Kidney (tissue), 13 donors: ENCODE measurements at regions not wholly inside any gene's neighbourhood (a gene's known extent, or its start where the extent isn't known, plus 50 kb on each side); places are given as distances from the start of the nearest gene placed in this dataset.

Experiments used
- DNase-seq, 5 donors: peaks; one replicate each; pipeline ENCODE4 v3.0.0-alpha.2; 2013 to 2020
- FAIRE-seq: peaks from 2 replicates; lab custom pipeline; 2012; peaks lifted over from hg19 to GRCh38; lab: Jason Lieb, UNC
- H3K27ac ChIP-seq, 2 donors: one replicate each; pipeline ENCODE4 v1.7.0; 2013; ENCODE audit warnings: low read depth in 2 of 2, low read length in 2 of 2, inconsistent platforms in 1 of 2
- H3K27me3 ChIP-seq: one replicate; pipeline ENCODE4 v1.7.1; 2013; ENCODE audit warnings: low read length, inconsistent platforms; ENCODE audit not compliant: control insufficient read depth, insufficient read depth
- H3K36me3 ChIP-seq, 3 donors: one replicate each; pipeline versions ENCODE4 v1.7.0 to v1.7.1; 2013; ENCODE audit warnings: low read length in 3 of 3, control low read depth in 1 of 3, inconsistent platforms in 1 of 3; ENCODE audit not compliant: insufficient read depth in 3 of 3, control insufficient read depth in 2 of 3
- H3K4me1 ChIP-seq, 3 donors: one replicate each; pipeline versions ENCODE4 v1.7.0 to v1.7.1; 2013; ENCODE audit warnings: low read length in 3 of 3, inconsistent platforms in 1 of 3, low read depth in 1 of 3; ENCODE audit not compliant: control insufficient read depth in 2 of 3, insufficient read depth in 2 of 3
- H3K4me3 ChIP-seq, 3 donors: one replicate each; pipeline versions ENCODE4 v1.7.0 to v1.8.1; 2013; ENCODE audit warnings: low read length in 3 of 3, control low read depth in 1 of 3, inconsistent platforms in 1 of 3
- H3K9ac ChIP-seq, 3 donors: one replicate each; pipeline versions ENCODE4 v1.7.0 to v1.7.1; 2013; ENCODE audit warnings: low read length in 3 of 3, control low read depth in 1 of 3, inconsistent platforms in 1 of 3
- H3K9me3 ChIP-seq, 3 donors: one replicate each; pipeline versions ENCODE4 v1.7.0 to v1.7.1; 2013; ENCODE audit warnings: low read length in 3 of 3, control low read depth in 1 of 3, inconsistent platforms in 1 of 3; ENCODE audit not compliant: control insufficient read depth in 2 of 3, insufficient read depth in 1 of 3
- intact Hi-C: fragments of 100-400 bp; cut with DNase I; formaldehyde crosslinking; loops from one replicate; pipeline ENCODE4 v1.11.1; 2022
- TF ChIP-seq, protein P1 (sequence below): IDR thresholded peaks from 3 replicates; pipeline ENCODE4 v1.5.1; 2012; ENCODE audit warnings: mild to moderate bottlenecking, moderate library complexity, borderline replicate concordance; ENCODE audit not compliant: insufficient read depth; ENCODE audit errors: extremely low read depth
- donor health status: control.
- donor health status: control.
- donor health status: control.
- donor health status: control.
- donor health status: control.
- donor health status: DM: yes; HTN: yes; CAD: no.
- donor health status: Normal renal cell carcinoma (clear cell type).

DNA sequence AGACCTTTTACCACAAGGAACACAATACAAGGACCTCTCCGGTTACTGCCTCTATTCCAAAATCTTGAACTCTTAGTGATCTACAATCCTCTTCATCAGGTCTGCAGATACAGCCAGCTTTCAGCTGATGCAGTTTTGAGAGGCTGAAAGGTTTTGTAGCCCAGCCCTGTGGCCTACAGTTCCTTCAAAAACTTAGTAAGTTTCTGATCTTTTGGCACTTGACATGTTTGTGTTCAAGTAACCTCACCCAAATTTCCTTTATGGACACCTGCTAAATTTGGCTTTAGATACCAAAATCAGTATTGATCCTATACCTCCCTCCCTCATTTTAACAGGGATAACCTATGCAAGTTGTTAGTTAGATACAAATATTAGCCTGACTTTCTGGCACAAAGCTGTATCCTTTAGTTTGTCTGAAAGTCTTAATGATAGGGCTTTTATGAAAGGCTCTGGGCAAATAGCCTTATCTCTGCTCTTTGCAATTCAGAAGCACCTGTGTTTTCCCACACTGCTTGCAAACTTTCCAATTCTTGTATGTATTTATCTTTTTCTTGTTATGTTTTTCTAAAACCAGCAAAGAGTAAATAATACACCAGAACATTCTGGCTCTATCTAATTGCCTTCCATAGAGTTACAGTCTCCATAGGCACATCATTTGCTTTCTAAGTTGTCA lies 650.5 kb upstream of the KLHL29 start:
- DNase-seq (no peak), FAIRE-seq (no peak)
- no peaks in the 10 kb centered on the region for H3K9me3 ChIP-seq
- no peaks in the 10 kb centered on the region for H3K36me3 ChIP-seq
- no peak overlapping the region for H3K9ac ChIP-seq
- H3K4me3 ChIP-seq, result no peak overlapping the region
- intact Hi-C loops, result no loop called here
- no peak overlapping the region for H3K27ac ChIP-seq
- H3K4me1 ChIP-seq, result no peaks in the 10 kb centered on the region
- H3K27me3 ChIP-seq, result no peaks in the 10 kb centered on the region
- TF ChIP-seq, protein P1, sequence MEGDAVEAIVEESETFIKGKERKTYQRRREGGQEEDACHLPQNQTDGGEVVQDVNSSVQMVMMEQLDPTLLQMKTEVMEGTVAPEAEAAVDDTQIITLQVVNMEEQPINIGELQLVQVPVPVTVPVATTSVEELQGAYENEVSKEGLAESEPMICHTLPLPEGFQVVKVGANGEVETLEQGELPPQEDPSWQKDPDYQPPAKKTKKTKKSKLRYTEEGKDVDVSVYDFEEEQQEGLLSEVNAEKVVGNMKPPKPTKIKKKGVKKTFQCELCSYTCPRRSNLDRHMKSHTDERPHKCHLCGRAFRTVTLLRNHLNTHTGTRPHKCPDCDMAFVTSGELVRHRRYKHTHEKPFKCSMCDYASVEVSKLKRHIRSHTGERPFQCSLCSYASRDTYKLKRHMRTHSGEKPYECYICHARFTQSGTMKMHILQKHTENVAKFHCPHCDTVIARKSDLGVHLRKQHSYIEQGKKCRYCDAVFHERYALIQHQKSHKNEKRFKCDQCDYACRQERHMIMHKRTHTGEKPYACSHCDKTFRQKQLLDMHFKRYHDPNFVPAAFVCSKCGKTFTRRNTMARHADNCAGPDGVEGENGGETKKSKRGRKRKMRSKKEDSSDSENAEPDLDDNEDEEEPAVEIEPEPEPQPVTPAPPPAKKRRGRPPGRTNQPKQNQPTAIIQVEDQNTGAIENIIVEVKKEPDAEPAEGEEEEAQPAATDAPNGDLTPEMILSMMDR, result no peak

DNA sequence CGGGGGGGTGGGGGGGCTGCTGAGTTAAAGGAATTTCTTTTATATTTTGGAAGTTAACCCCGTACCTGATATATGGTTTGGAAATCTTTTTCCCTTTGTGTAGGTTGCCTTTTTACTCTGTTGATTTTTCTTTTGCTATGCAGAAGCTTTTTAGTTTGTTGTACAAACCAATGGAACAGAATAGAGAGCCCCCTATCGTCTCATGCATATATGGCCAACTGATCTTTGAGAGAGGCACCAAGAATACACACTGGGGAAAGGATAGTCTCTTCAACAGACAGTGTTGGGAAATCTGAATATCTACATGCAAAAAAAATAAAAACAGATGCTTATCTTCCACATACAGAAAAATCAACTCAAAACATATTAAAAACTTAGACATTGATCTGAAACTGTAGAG lies 647.8 kb upstream of the KLHL29 start:
- H3K36me3 ChIP-seq, result no peaks in the 10 kb centered on the region
- H3K9me3 ChIP-seq, result no peaks in the 10 kb centered on the region
- intact Hi-C loops, result no loop called here
- H3K4me3 ChIP-seq, result no peak overlapping the region
- no peak overlapping the region for H3K27ac ChIP-seq
- no peak overlapping the region for H3K9ac ChIP-seq
- FAIRE-seq (no peak), DNase-seq (peak in 1 of 5 donors; percentile 7)
- no peaks in the 10 kb centered on the region for H3K27me3 ChIP-seq
- TF ChIP-seq, protein P1, result peak; percentile 16
- no peaks in the 10 kb centered on the region for H3K4me1 ChIP-seq

GRCh38 chr2:22741216-22741615 lies 643.8 kb upstream of the KLHL29 start:
- TF ChIP-seq, protein P1, result no peak
- DNase-seq (peak in 3 of 5 donors; percentile 29 to 70 (median 67)), FAIRE-seq (no peak)
- H3K36me3 ChIP-seq, result no peaks in the 10 kb centered on the region
- no peak overlapping the region for H3K27ac ChIP-seq
- no peak overlapping the region for H3K9ac ChIP-seq
- intact Hi-C loops, result no loop called here
- H3K9me3 ChIP-seq, result no peaks in the 10 kb centered on the region
- no peaks in the 10 kb centered on the region for H3K27me3 ChIP-seq
- no peak overlapping the region for H3K4me3 ChIP-seq
- H3K4me1 ChIP-seq, result no peaks in the 10 kb centered on the region

- FAIRE-seq, result no peak
- TF ChIP-seq, protein P1, result no peak
These were observed 636.1 kb upstream of the KLHL29 start for GRCh38 chr2:22748909-22749308.

More at GRCh38 chr2:22748909-22749308, 636.1 kb upstream of the KLHL29 start:
- DNase-seq, result no peak
- intact Hi-C loops, result no loop called here
- no peak overlapping the region for H3K27ac ChIP-seq
- H3K4me3 ChIP-seq, result no peak overlapping the region
- no peak overlapping the region for H3K9ac ChIP-seq
- no peaks in the 10 kb centered on the region for H3K36me3 ChIP-seq
- no peaks in the 10 kb centered on the region for H3K27me3 ChIP-seq
- H3K4me1 ChIP-seq, result no peaks in the 10 kb centered on the region
- H3K9me3 ChIP-seq, result no peaks in the 10 kb centered on the region
